H9 (cell line): ENCODE measurements at regions not wholly inside any gene's neighbourhood (a gene's known extent, or its start where the extent isn't known, plus 50 kb on each side); places are given as distances from the start of the nearest gene placed in this dataset.

Experiments used
- DNase-seq: peaks from one replicate; pipeline ENCODE4 v3.0.0-alpha.2; 2017
- H2AFZ ChIP-seq: one replicate; pipeline ENCODE4 v1.6.1; 2013; ENCODE audit warnings: mild to moderate bottlenecking, low read length, control low read depth, moderate library complexity
- H2AK5ac ChIP-seq: 2 replicates; pipeline ENCODE4 v1.6.1; 2013; ENCODE audit warnings: low read length, control low read depth, mixed read lengths; ENCODE audit not compliant: insufficient read length
- H2BK120ac ChIP-seq: one replicate; pipeline ENCODE4 v1.6.1; 2013; ENCODE audit warnings: low read depth, mild to moderate bottlenecking, low read length, control low read depth, inconsistent platforms; ENCODE audit not compliant: poor library complexity, severe bottlenecking
- H2BK12ac ChIP-seq: 2 replicates; pipeline ENCODE4 v1.6.1; 2013; ENCODE audit warnings: low read length, control low read depth, mixed read lengths, low read depth; ENCODE audit not compliant: insufficient read length
- H2BK15ac ChIP-seq: 2 replicates; pipeline ENCODE4 v1.6.1; 2013; ENCODE audit warnings: low read depth, low read length, control low read depth
- H2BK20ac ChIP-seq: one replicate; pipeline ENCODE4 v1.6.1; 2013; ENCODE audit warnings: low read depth, mild to moderate bottlenecking, low read length, control low read depth, inconsistent platforms; ENCODE audit not compliant: poor library complexity, severe bottlenecking
- H2BK5ac ChIP-seq: 2 replicates; pipeline ENCODE4 v1.6.1; 2013; ENCODE audit warnings: low read length, control low read depth, mixed read lengths; ENCODE audit not compliant: insufficient read length
- H3K14ac ChIP-seq: 2 replicates; pipeline ENCODE4 v1.6.1; 2013; ENCODE audit warnings: low read length, control low read depth; ENCODE audit not compliant: insufficient read depth
- H3K18ac ChIP-seq: 2 replicates; pipeline ENCODE4 v1.6.1; 2013; ENCODE audit warnings: low read depth, mild to moderate bottlenecking, mixed read lengths, low read length, control low read depth; ENCODE audit not compliant: insufficient read length
- H3K23ac ChIP-seq: 2 replicates; pipeline ENCODE4 v1.6.1; 2013; ENCODE audit warnings: low read length, control low read depth, mixed read lengths, low read depth; ENCODE audit not compliant: insufficient read length
- H3K23me2 ChIP-seq: 2 replicates; pipeline ENCODE4 v1.6.1; 2013; ENCODE audit warnings: low read depth, mild to moderate bottlenecking, mixed read lengths, low read length, control low read depth; ENCODE audit not compliant: insufficient read length, poor library complexity, severe bottlenecking
- H3K27ac ChIP-seq: 2 replicates; pipeline ENCODE4 v1.5.1; 2013; ENCODE audit warnings: low read length, control low read depth, mixed read lengths, low read depth; ENCODE audit not compliant: insufficient read length
- H3K27me3 ChIP-seq: 2 replicates; pipeline ENCODE4 v1.6.1; 2013; ENCODE audit warnings: low read length, control low read depth, inconsistent platforms; ENCODE audit not compliant: insufficient read depth
- H3K4ac ChIP-seq: 2 replicates; pipeline ENCODE4 v1.6.1; 2013; ENCODE audit warnings: low read depth, mild to moderate bottlenecking, control low read depth, inconsistent platforms, low read length, moderate library complexity
- H3K4me1 ChIP-seq: 2 replicates; pipeline ENCODE4 v1.6.1; 2013; ENCODE audit warnings: low read length, control low read depth, inconsistent platforms; ENCODE audit not compliant: insufficient read depth
- H3K4me2 ChIP-seq: 2 replicates; pipeline ENCODE4 v1.6.1; 2013; ENCODE audit warnings: low read length, control low read depth, mixed read lengths; ENCODE audit not compliant: insufficient read length, insufficient read depth
- H3K56ac ChIP-seq: 2 replicates; pipeline ENCODE4 v1.6.1; 2013; ENCODE audit warnings: low read depth, mild to moderate bottlenecking, mixed read lengths, low read length, control low read depth; ENCODE audit not compliant: insufficient read length
- H3K79me1 ChIP-seq: 2 replicates; pipeline ENCODE4 v1.6.1; 2013; ENCODE audit warnings: low read depth, mild to moderate bottlenecking, moderate library complexity, low read length, control low read depth, inconsistent platforms; ENCODE audit not compliant: insufficient read depth, poor library complexity, severe bottlenecking
- H3K79me2 ChIP-seq: 2 replicates; pipeline ENCODE4 v1.6.1; 2013; ENCODE audit warnings: low read length, control low read depth, inconsistent platforms; ENCODE audit not compliant: insufficient read depth
- H3K9ac ChIP-seq: 2 replicates; pipeline ENCODE4 v1.6.1; 2013; ENCODE audit warnings: low read length, control low read depth, mixed read lengths; ENCODE audit not compliant: insufficient read length; ENCODE audit errors: extremely low read depth
- H3K9me3 ChIP-seq: one replicate; pipeline ENCODE4 v1.6.1; 2013; ENCODE audit warnings: low read depth, low read length, inconsistent platforms; ENCODE audit not compliant: control insufficient read depth
- H3T11ph ChIP-seq: one replicate; pipeline ENCODE4 v1.6.1; 2013; ENCODE audit warnings: mild to moderate bottlenecking, low read length, control low read depth, inconsistent platforms
- H4K20me1 ChIP-seq: one replicate; pipeline ENCODE4 v1.6.1; 2013; ENCODE audit not compliant: control insufficient read depth, insufficient read length, insufficient read depth
- H4K5ac ChIP-seq: 2 replicates; pipeline ENCODE4 v1.6.1; 2013; ENCODE audit warnings: low read depth, mild to moderate bottlenecking, mixed read lengths, low read length, control low read depth; ENCODE audit not compliant: insufficient read length
- H4K8ac ChIP-seq: replicated peaks from 2 replicates; pipeline ENCODE4 v1.6.1; 2013; ENCODE audit warnings: low read length, control low read depth, mixed read lengths, low read depth; ENCODE audit not compliant: insufficient read length
- H4K91ac ChIP-seq: 2 replicates; pipeline ENCODE4 v1.6.1; 2013; ENCODE audit warnings: low read depth, mild to moderate bottlenecking, moderate library complexity, mixed read lengths, low read length, control low read depth; ENCODE audit not compliant: insufficient read length
- H3K27ac Mint-ChIP-seq, 3 experiments: 2 replicates in 2 of 3; 3 replicates in 1 of 3; pipeline ENCODE4 v1.8.0; 2020 to 2021; ENCODE audit warnings: mixed read lengths in 3 of 3, mild to moderate bottlenecking in 1 of 3, moderate library complexity in 1 of 3
- H3K27me3 Mint-ChIP-seq: 2 replicates; pipeline ENCODE4 v1.8.0; 2021; ENCODE audit warnings: low read depth, mild to moderate bottlenecking, moderate library complexity, mixed read lengths
- H3K36me3 Mint-ChIP-seq, 3 experiments: 2 replicates in 2 of 3; 3 replicates in 1 of 3; pipeline ENCODE4 v1.8.0; 2020 to 2021; ENCODE audit warnings: low read depth in 3 of 3, mixed read lengths in 3 of 3; ENCODE audit not compliant: insufficient read depth in 1 of 3
- H3K4me1 Mint-ChIP-seq, 2 experiments: 2 replicates each; pipeline ENCODE4 v1.8.0; 2020; ENCODE audit warnings: mixed read lengths in 2 of 2
- H3K4me3 Mint-ChIP-seq, 2 experiments: 2 replicates in 1 of 2; 3 replicates in 1 of 2; pipeline ENCODE4 v1.8.0; 2020 to 2021; ENCODE audit warnings: mild to moderate bottlenecking in 2 of 2, mixed read lengths in 2 of 2, moderate library complexity in 1 of 2
- H3K9me3 Mint-ChIP-seq, 2 experiments: 2 replicates in 1 of 2; 3 replicates in 1 of 2; pipeline ENCODE4 v1.8.0; 2020; ENCODE audit warnings: mild to moderate bottlenecking in 2 of 2, mixed read lengths in 2 of 2, moderate library complexity in 1 of 2
- WGBS: extraction: QIAGEN DNeasy Blood & Tissue Kit; methylation state at CpG from one replicate; pipeline ENCODE4 v1.1.7; 2013; ENCODE audit warnings: missing lambda C conversion rate, low lambda C conversion rate, mixed read lengths; ENCODE audit not compliant: insufficient read length; ENCODE audit errors: extremely low coverage; 5-methylcytosine and 5-hydroxymethylcytosine counted together
- TF ChIP-seq, protein P1 (sequence below): fragments of 200-600 bp; sonication (generic); conservative IDR thresholded peaks from 3 replicates; pipeline ENCODE4 v1.8.0; 2021; ENCODE audit warnings: antibody characterized with exemption, mild to moderate bottlenecking

DNA sequence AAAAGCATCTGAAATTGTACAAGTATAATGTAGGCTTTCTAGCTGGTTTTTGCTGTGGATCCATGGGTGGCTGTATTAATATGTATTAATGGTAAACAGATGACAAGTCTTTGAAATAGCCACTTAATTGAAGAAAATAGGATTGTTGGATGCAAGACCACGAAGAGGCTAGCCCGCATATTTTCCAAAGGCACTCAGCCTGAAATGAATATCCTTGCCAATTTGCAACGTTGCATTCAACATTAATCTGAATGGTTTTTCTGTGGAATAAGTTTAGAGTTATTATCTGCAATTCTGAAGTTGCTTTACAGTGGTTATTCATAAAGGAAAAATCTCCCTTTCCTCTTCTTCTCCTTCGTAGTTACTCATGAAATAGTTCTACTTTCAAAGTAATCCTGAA lies 86.2 kb upstream of the SPATS2L start:
- no peak overlapping the region for H2BK12ac ChIP-seq
- H3K9ac ChIP-seq: no peak overlapping the region
- H3K4me2 ChIP-seq: no peak overlapping the region
- WGBS: no CpG with 5 or more reads among the region's 4 CpGs
- no peak overlapping the region for H4K91ac ChIP-seq
- H3K9me3 Mint-ChIP-seq: no peaks in the 10 kb centered on the region; a peak in 2 of 5 replicates
- H3K4me3 Mint-ChIP-seq: no peak overlapping the region
- no peak overlapping the region for H2AK5ac ChIP-seq
- no peak overlapping the region for H4K5ac ChIP-seq
- no peak overlapping the region for H2AFZ ChIP-seq
- no peak overlapping the region for H2BK20ac ChIP-seq
- H3K9me3 ChIP-seq: no peaks in the 10 kb centered on the region
- no peak overlapping the region for H3K14ac ChIP-seq
- H3K27ac ChIP-seq: no peak overlapping the region
- no peak for DNase-seq
- H3K27ac Mint-ChIP-seq: peak overlapping the region in 1 of 3 experiments; percentile 13; a peak in 2 of 7 replicates
- H4K8ac ChIP-seq: no peak overlapping the region
- no peaks in the 10 kb centered on the region for H3K23me2 ChIP-seq
- no peak overlapping the region for H2BK15ac ChIP-seq
- H3K79me2 ChIP-seq: no peaks in the 10 kb centered on the region
- peaks cover 16 to 18% of the 10 kb centered on the region in 2 experiments for H3K4me1 Mint-ChIP-seq
- 0 out of 2 replicates have a peak, but pooled peaks cover 2% of the 10 kb centered on the region for H3K4me1 ChIP-seq
- H3K27me3 ChIP-seq: no peaks in the 10 kb centered on the region
- H3K23ac ChIP-seq: no peak overlapping the region
- H2BK5ac ChIP-seq: no peak overlapping the region
- H3T11ph ChIP-seq: no peak overlapping the region
- no peaks in the 10 kb centered on the region for H3K79me1 ChIP-seq
- peaks cover 0 to 2% (median 0%) of the 10 kb centered on the region in 3 experiments; a peak in 1 of 7 replicates for H3K36me3 Mint-ChIP-seq
- 0 out of 2 replicates have a peak, but pooled peaks cover 2% of the 10 kb centered on the region for H3K27me3 Mint-ChIP-seq
- no peak overlapping the region for H3K18ac ChIP-seq
- no peak overlapping the region for H2BK120ac ChIP-seq
- no peak overlapping the region for H3K4ac ChIP-seq
- TF ChIP-seq, protein P1, sequence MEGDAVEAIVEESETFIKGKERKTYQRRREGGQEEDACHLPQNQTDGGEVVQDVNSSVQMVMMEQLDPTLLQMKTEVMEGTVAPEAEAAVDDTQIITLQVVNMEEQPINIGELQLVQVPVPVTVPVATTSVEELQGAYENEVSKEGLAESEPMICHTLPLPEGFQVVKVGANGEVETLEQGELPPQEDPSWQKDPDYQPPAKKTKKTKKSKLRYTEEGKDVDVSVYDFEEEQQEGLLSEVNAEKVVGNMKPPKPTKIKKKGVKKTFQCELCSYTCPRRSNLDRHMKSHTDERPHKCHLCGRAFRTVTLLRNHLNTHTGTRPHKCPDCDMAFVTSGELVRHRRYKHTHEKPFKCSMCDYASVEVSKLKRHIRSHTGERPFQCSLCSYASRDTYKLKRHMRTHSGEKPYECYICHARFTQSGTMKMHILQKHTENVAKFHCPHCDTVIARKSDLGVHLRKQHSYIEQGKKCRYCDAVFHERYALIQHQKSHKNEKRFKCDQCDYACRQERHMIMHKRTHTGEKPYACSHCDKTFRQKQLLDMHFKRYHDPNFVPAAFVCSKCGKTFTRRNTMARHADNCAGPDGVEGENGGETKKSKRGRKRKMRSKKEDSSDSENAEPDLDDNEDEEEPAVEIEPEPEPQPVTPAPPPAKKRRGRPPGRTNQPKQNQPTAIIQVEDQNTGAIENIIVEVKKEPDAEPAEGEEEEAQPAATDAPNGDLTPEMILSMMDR: no peak
- no peaks in the 10 kb centered on the region for H4K20me1 ChIP-seq
- no peak overlapping the region for H3K56ac ChIP-seq
